Kidney epithelial cell (primary cell): ENCODE measurements at regions not wholly inside any gene's neighbourhood (a gene's known extent, or its start where the extent isn't known, plus 50 kb on each side); places are given as distances from the start of the nearest gene placed in this dataset.

Experiments
- DNase-seq: peaks from one replicate; pipeline ENCODE4 v3.0.0-alpha.2; 2010; ENCODE audit warnings: low read depth
- H3K27me3 ChIP-seq: 2 replicates; pipeline ENCODE4 v1.6.0; 2011; ENCODE audit warnings: low read length; ENCODE audit not compliant: control insufficient read depth, insufficient read depth
- H3K36me3 ChIP-seq: 2 replicates; pipeline ENCODE4 v1.5.1; 2011; ENCODE audit warnings: low read length; ENCODE audit not compliant: control insufficient read depth, insufficient read depth
- H3K4me3 ChIP-seq: 2 replicates; pipeline ENCODE4 v1.5.1; 2011; ENCODE audit warnings: low read depth, mild to moderate bottlenecking, control low read depth, low read length
- TF ChIP-seq, protein P1 (sequence below): IDR thresholded peaks from 2 replicates; pipeline ENCODE4 v1.5.1; 2011; ENCODE audit warnings: mild to moderate bottlenecking, moderate library complexity, low read length, control low read depth, inconsistent platforms; ENCODE audit not compliant: insufficient read depth, poor library complexity, severe bottlenecking

GRCh38 chr12:34287986-34288962 is 266.0 kb downstream of the ALG10 start:
- TF ChIP-seq, protein P1, sequence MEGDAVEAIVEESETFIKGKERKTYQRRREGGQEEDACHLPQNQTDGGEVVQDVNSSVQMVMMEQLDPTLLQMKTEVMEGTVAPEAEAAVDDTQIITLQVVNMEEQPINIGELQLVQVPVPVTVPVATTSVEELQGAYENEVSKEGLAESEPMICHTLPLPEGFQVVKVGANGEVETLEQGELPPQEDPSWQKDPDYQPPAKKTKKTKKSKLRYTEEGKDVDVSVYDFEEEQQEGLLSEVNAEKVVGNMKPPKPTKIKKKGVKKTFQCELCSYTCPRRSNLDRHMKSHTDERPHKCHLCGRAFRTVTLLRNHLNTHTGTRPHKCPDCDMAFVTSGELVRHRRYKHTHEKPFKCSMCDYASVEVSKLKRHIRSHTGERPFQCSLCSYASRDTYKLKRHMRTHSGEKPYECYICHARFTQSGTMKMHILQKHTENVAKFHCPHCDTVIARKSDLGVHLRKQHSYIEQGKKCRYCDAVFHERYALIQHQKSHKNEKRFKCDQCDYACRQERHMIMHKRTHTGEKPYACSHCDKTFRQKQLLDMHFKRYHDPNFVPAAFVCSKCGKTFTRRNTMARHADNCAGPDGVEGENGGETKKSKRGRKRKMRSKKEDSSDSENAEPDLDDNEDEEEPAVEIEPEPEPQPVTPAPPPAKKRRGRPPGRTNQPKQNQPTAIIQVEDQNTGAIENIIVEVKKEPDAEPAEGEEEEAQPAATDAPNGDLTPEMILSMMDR = no peak

DNA sequence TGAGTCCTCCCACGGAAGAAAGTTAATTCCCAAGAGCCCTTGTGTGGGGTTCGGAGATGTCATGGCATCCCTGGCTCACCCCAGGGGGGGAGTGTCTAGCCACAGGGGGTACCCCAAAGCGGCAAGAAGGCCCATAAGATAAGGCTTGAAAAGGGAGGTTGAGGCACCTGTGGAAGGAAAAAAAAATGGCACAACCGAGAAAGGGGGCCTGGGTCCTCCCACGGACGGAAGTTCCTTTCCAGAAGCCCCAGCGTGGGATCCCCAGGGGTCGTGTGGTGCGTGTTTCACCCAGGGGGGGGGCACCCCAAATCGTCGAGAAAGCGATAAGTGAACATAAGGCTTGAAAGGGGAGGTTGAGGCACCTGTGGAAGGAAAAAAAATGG is 266.7 kb downstream of the ALG10 start:
- Histone ChIP-seq H3K27me3 (no peaks in the 10 kb centered on the region), H3K36me3 (no peaks in the 10 kb centered on the region), H3K4me3 (no peak overlapping the region)
- TF ChIP-seq, protein P1 = no peak
- DNase-seq = no peak

More at GRCh38 chr12:34287986-34288962, 266.0 kb downstream of the ALG10 start:
- H3K27me3 ChIP-seq = no peaks in the 10 kb centered on the region
- H3K4me3 ChIP-seq = no peak overlapping the region
- H3K36me3 ChIP-seq = no peaks in the 10 kb centered on the region
- no peak for DNase-seq

GRCh38 chr12:34289431-34290380 is 267.4 kb downstream of the ALG10 start:
- TF ChIP-seq, protein P1 = no peak
- H3K4me3 ChIP-seq = no peak overlapping the region
- no peak for DNase-seq
- no peaks in the 10 kb centered on the region for H3K36me3 ChIP-seq
- no peaks in the 10 kb centered on the region for H3K27me3 ChIP-seq

DNA sequence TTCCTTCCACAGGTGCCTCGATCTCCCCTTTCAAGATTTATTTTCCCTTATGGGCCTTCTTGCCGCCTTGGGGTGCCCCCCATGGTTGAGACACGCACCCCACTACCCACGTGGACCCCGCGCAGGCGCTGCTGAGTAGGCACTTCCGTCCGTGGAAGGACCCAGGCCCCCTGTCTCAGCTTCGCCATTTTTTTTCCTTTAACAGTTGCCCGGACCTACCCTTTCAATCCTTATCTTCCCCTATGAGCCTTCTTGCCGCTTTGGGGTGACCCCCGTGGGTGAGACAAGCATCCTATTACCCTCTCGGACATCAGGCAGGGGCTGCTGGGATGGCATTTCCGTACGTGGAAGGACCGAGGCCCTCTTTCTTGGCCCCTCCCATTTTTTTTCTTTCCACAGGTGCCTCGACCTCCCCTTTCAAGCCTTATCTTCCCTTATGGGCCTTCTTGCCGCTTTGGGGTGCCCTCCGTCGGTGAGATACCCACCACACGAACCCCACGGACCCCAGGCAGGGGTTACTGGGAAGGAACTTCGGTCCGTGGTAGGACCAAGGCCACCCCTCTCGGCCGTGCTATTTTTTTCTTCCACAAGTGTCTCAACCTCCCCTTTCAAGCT is 268.2 kb downstream of the ALG10 start:
- Histone ChIP-seq H3K4me3 (no peak overlapping the region), H3K36me3 (no peaks in the 10 kb centered on the region), H3K27me3 (no peaks in the 10 kb centered on the region)
- TF ChIP-seq, protein P1 = no peak
- DNase-seq = no peak

GRCh38 chr12:34291001-34291400 is 268.7 kb downstream of the ALG10 start:
- TF ChIP-seq, protein P1 = no peak
- Histone ChIP-seq H3K4me3 (no peak overlapping the region), H3K27me3 (no peaks in the 10 kb centered on the region), H3K36me3 (no peaks in the 10 kb centered on the region)
- DNase-seq = no peak
